SK-N-MC (cell line): ENCODE measurements at regions not wholly inside any gene's neighbourhood (a gene's known extent, or its start where the extent isn't known, plus 50 kb on each side); places are given as distances from the start of the nearest gene placed in this dataset.

ENCODE experiments used
- EZH2 ChIP-seq: fragments of 200-600 bp; sonication (generic); IDR thresholded peaks from one replicate; pipeline ENCODE4 v1.6.1; 2017; ENCODE audit warnings: antibody characterized with exemption
- POLR2AphosphoS5 ChIP-seq: IDR thresholded peaks from 2 replicates; pipeline ENCODE4 v1.6.1; 2012; ENCODE audit warnings: mild to moderate bottlenecking, low read depth, low read length, borderline replicate concordance

DNA sequence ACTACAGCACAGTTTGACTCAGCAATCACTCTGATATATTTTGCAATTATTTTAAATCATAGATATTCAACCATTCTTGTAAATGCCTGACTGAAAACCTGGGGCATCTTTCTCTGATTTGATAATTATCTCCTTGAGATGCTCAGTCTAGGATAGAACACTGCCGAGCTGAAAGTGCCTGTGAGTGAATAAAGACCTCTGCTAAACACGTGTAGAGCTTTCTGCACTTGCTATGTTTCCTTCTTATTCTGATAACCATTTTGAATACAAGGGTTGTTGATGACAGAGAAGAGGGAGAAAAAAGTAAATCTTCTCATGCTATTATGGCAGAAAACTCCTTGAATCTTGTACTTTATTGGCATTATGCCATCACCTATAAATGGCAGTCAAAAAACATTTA lies 1843.4 kb upstream of the IGFBP7 start:
- no peak for TF ChIP-seq EZH2
- TF ChIP-seq POLR2AphosphoS5: no peak
